ENCODE measurements at regions not wholly inside any gene's neighbourhood (a gene's known extent, or its start where the extent isn't known, plus 50 kb on each side); places are given as distances from the start of the nearest gene placed in this dataset.
A peak's percentile ranks its signal among the peaks of the same experiment; 100 is the strongest.

DNA sequence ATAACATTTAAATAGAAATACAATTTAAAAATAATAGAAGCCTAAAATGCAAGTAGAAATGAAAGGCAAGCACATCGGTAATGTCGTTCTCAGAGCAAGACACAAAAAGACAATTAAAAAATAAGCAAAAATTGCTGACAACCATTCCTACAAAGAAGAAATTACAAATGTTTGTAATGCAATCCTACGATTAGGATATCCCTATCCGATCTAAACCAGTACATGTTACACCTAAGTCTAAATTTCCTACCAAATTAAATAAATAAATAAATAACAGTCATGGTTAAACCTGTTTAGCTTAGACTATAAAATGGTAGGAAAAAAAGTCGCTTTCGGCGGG lies 90.0 kb downstream of the ANXA2R start (continued):
- TF ChIP-seq, protein P1, sequence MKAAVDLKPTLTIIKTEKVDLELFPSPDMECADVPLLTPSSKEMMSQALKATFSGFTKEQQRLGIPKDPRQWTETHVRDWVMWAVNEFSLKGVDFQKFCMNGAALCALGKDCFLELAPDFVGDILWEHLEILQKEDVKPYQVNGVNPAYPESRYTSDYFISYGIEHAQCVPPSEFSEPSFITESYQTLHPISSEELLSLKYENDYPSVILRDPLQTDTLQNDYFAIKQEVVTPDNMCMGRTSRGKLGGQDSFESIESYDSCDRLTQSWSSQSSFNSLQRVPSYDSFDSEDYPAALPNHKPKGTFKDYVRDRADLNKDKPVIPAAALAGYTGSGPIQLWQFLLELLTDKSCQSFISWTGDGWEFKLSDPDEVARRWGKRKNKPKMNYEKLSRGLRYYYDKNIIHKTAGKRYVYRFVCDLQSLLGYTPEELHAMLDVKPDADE (IDR thresholded peaks at IDR 0.05), result no peak

DNA sequence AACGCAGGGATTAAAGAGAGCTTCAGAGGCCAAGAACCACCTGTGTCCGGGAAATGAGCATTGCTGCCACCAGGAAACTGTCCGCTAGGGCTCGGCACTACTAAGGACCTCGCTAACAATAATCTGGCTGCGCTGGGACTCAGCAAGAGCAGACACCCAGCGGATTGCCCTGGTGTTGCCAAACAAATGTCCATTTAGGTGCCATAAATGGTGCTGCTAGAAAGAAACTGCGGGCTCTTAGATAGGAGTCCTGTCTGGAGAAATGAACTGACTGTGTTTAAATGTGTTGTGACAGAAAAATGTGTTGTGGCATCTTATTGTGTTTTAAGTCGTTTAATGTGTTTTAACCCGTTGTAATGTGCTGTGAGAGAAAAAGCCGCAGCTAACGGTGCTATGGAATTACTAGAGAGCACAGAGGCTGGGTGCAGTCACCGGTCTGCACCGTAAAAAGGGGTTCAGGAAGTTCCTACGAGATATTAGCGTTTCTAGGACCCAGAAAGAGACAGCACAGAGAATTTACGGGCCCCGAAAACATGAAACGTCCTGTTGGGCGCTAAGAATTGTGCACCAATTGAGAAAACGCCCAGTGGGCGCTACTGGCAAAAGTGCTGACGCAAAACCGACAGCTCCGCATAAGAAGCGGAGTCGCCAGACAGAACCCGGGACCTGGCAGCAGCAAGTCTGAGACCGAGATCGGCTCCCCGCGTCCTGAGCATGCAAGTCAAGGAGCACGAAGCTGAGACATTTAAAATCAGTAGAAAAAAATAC lies 90.6 kb downstream of the ANXA2R start:
- Histone ChIP-seq H3K27me3 (ENCODE audit: insufficient read depth) (peaks cover 22% of the 10 kb centered on the region), H3K36me3 (ENCODE audit: insufficient read depth) (no peaks in the 10 kb centered on the region), H3F3A (replicated peaks; ENCODE audit: low read depth) (peaks cover 14% of the 10 kb centered on the region), H3K4me1 (ENCODE audit: insufficient read depth) (peaks cover 14% of the 10 kb centered on the region), H2AFZ (peak overlapping the region; percentile 96), H3K4me3 (no peak overlapping the region), H4K20me1 (replicated peaks; ENCODE audit: insufficient read depth) (no peaks in the 10 kb centered on the region), H3K79me2 (replicated peaks; ENCODE audit: insufficient read depth) (no peaks in the 10 kb centered on the region), H3K9me2 (ENCODE audit: insufficient read depth) (no peaks in the 10 kb centered on the region), H3K4me2 (peak overlapping the region; percentile 64), H3K27ac (ENCODE audit: low read depth) (peak overlapping the region; percentile 89)
- no peak for TF ChIP-seq ZNF331 (CRISPR knock-in tag; IDR thresholded peaks at IDR 0.05; ENCODE audit: low read depth)
- TF ChIP-seq ZNF114 (CRISPR knock-in tag; IDR thresholded peaks at IDR 0.05), result no peak
- TF ChIP-seq POLR2AphosphoS5 (IDR thresholded peaks at IDR 0.05; ENCODE audit: low read depth), result no peak
- TF ChIP-seq, protein P2, sequence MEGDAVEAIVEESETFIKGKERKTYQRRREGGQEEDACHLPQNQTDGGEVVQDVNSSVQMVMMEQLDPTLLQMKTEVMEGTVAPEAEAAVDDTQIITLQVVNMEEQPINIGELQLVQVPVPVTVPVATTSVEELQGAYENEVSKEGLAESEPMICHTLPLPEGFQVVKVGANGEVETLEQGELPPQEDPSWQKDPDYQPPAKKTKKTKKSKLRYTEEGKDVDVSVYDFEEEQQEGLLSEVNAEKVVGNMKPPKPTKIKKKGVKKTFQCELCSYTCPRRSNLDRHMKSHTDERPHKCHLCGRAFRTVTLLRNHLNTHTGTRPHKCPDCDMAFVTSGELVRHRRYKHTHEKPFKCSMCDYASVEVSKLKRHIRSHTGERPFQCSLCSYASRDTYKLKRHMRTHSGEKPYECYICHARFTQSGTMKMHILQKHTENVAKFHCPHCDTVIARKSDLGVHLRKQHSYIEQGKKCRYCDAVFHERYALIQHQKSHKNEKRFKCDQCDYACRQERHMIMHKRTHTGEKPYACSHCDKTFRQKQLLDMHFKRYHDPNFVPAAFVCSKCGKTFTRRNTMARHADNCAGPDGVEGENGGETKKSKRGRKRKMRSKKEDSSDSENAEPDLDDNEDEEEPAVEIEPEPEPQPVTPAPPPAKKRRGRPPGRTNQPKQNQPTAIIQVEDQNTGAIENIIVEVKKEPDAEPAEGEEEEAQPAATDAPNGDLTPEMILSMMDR (conservative IDR thresholded peaks at IDR 0.05; ENCODE audit: low read depth in 2 of 2), result peak in 1 of 2 experiments; percentile 12; a peak in 1 of 4 replicates
- no peak for TF ChIP-seq STAT1 (IDR thresholded peaks at IDR 0.05; ENCODE audit: unreplicated experiment)
- H3K4me1 Mint-ChIP-seq, result peaks cover 15% of the 10 kb centered on the region
- peaks cover 27% of the 10 kb centered on the region for H3K27me3 Mint-ChIP-seq (ENCODE audit: insufficient read depth, low read depth, poor library complexity)
- H3K27ac Mint-ChIP-seq, result no peak overlapping the region; the same call in 1 of the 2 replicates
- ATAC-seq, result no peak
- peaks cover 35% of the 10 kb centered on the region for H3K9me3 Mint-ChIP-seq
- no peak overlapping the region for H3K4me3 Mint-ChIP-seq
- peak; percentile 50 for DNase-seq (ENCODE audit: low spot score)
- peaks cover 27% of the 10 kb centered on the region for H3K36me3 Mint-ChIP-seq (ENCODE audit: low read depth)

DNA sequence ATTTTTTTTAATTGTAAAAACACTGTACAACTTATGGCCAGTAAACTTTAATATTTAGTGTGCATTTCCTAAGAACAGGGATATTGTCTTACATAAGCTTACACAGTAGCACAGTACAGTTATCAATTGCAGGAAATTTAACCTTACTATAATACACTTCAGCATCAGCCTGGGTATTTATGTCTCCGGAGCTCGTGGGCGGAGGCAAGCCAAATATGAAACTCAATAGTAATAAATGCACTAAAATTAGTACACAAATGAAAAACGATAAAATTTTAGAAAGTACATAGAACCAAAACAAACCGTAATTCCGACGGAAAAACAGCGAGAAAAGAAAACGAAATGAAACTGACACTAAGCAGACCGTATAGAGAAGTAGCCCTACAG lies 91.2 kb downstream of the ANXA2R start:
- H3F3A ChIP-seq (replicated peaks; ENCODE audit: low read depth), result peaks cover 14% of the 10 kb centered on the region
- Mint-ChIP-seq H3K36me3 (ENCODE audit: low read depth) (peaks cover 27% of the 10 kb centered on the region), H3K4me1 (peaks cover 21% of the 10 kb centered on the region), H3K27me3 (ENCODE audit: insufficient read depth, low read depth, poor library complexity) (peaks cover 33% of the 10 kb centered on the region), H3K9me3 (peaks cover 31% of the 10 kb centered on the region), H3K4me3 (no peak overlapping the region), H3K27ac (no peak overlapping the region)
- H3K27ac ChIP-seq (ENCODE audit: low read depth), result no peak overlapping the region
- no peaks in the 10 kb centered on the region for H3K9me2 ChIP-seq (ENCODE audit: insufficient read depth)
- H3K4me3 ChIP-seq, result no peak overlapping the region
- no peak for DNase-seq (ENCODE audit: low spot score)
- H3K36me3 ChIP-seq (ENCODE audit: insufficient read depth), result no peaks in the 10 kb centered on the region
- peaks cover 28% of the 10 kb centered on the region for H3K27me3 ChIP-seq (ENCODE audit: insufficient read depth)
- no peaks in the 10 kb centered on the region for H4K20me1 ChIP-seq (replicated peaks; ENCODE audit: insufficient read depth)
- no peak overlapping the region; the same call in 1 of the 2 replicates for H3K4me2 ChIP-seq
- H3K79me2 ChIP-seq (replicated peaks; ENCODE audit: insufficient read depth), result no peaks in the 10 kb centered on the region
- peaks cover 14% of the 10 kb centered on the region for H3K4me1 ChIP-seq (ENCODE audit: insufficient read depth)
- no peak for ATAC-seq
- H2AFZ ChIP-seq, result peak overlapping the region; percentile 96; the same call in 1 of the 2 replicates
- TF ChIP-seq ZNF114 (CRISPR knock-in tag; IDR thresholded peaks at IDR 0.05) (no peak), NANOG (IDR thresholded peaks at IDR 0.05; ENCODE audit: borderline replicate concordance) (no peak), JUNB (IDR thresholded peaks at IDR 0.05; ENCODE audit: unreplicated experiment) (no peak), EZH2phosphoT487 (IDR thresholded peaks at IDR 0.05; ENCODE audit: unreplicated experiment) (no peak), EZH2 (IDR thresholded peaks at IDR 0.05; ENCODE audit: low read depth, unreplicated experiment) (no peak), POLR2AphosphoS5 (IDR thresholded peaks at IDR 0.05; ENCODE audit: low read depth) (no peak)
- TF ChIP-seq, protein P3, sequence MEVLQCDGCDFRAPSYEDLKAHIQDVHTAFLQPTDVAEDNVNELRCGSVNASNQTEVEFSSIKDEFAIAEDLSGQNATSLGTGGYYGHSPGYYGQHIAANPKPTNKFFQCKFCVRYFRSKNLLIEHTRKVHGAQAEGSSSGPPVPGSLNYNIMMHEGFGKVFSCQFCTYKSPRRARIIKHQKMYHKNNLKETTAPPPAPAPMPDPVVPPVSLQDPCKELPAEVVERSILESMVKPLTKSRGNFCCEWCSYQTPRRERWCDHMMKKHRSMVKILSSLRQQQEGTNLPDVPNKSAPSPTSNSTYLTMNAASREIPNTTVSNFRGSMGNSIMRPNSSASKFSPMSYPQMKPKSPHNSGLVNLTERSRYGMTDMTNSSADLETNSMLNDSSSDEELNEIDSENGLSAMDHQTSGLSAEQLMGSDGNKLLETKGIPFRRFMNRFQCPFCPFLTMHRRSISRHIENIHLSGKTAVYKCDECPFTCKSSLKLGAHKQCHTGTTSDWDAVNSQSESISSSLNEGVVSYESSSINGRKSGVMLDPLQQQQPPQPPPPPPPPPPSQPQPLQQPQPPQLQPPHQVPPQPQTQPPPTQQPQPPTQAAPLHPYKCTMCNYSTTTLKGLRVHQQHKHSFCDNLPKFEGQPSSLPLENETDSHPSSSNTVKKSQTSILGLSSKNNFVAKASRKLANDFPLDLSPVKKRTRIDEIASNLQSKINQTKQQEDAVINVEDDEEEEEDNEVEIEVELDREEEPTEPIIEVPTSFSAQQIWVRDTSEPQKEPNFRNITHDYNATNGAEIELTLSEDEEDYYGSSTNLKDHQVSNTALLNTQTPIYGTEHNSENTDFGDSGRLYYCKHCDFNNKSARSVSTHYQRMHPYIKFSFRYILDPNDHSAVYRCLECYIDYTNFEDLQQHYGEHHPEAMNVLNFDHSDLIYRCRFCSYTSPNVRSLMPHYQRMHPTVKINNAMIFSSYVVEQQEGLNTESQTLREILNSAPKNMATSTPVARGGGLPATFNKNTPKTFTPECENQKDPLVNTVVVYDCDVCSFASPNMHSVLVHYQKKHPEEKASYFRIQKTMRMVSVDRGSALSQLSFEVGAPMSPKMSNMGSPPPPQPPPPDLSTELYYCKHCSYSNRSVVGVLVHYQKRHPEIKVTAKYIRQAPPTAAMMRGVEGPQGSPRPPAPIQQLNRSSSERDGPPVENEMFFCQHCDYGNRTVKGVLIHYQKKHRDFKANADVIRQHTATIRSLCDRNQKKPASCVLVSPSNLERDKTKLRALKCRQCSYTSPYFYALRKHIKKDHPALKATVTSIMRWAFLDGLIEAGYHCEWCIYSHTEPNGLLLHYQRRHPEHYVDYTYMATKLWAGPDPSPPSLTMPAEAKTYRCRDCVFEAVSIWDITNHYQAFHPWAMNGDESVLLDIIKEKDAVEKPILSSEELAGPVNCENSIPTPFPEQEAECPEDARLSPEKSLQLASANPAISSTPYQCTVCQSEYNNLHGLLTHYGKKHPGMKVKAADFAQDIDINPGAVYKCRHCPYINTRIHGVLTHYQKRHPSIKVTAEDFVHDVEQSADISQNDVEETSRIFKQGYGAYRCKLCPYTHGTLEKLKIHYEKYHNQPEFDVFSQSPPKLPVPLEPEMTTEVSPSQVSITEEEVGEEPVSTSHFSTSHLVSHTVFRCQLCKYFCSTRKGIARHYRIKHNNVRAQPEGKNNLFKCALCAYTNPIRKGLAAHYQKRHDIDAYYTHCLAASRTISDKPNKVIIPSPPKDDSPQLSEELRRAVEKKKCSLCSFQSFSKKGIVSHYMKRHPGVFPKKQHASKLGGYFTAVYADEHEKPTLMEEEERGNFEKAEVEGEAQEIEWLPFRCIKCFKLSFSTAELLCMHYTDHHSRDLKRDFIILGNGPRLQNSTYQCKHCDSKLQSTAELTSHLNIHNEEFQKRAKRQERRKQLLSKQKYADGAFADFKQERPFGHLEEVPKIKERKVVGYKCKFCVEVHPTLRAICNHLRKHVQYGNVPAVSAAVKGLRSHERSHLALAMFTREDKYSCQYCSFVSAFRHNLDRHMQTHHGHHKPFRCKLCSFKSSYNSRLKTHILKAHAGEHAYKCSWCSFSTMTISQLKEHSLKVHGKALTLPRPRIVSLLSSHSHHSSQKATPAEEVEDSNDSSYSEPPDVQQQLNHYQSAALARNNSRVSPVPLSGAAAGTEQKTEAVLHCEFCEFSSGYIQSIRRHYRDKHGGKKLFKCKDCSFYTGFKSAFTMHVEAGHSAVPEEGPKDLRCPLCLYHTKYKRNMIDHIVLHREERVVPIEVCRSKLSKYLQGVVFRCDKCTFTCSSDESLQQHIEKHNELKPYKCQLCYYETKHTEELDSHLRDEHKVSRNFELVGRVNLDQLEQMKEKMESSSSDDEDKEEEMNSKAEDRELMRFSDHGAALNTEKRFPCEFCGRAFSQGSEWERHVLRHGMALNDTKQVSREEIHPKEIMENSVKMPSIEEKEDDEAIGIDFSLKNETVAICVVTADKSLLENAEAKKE (CRISPR knock-in tag; IDR thresholded peaks at IDR 0.05), result no peak

All from GM23338 (cell line).